GM13976 (cell line): ENCODE measurements at regions not wholly inside any gene's neighbourhood (a gene's known extent, or its start where the extent isn't known, plus 50 kb on each side); places are given as distances from the start of the nearest gene placed in this dataset.

Experiments
- DNase-seq: peaks from one replicate; pipeline ENCODE4 v3.0.0; 2012; ENCODE audit warnings: low spot score
- in situ Hi-C: fragments of 300-500 bp; cut with MboI; formaldehyde crosslinking; loops from one replicate; pipeline ENCODE4 v1.12.0; 2022; ENCODE audit warnings: low sequenced_read_pairs, mixed read lengths, inconsistent platforms; ENCODE audit not compliant: unreplicated experiment
- TF ChIP-seq, protein P1 (sequence below): IDR thresholded peaks from 2 replicates; pipeline ENCODE4 v1.5.1; 2012; ENCODE audit warnings: borderline replicate concordance, mild to moderate bottlenecking; ENCODE audit not compliant: insufficient read depth; ENCODE audit errors: extremely low read depth, missing control alignments, control extremely low read depth

DNA sequence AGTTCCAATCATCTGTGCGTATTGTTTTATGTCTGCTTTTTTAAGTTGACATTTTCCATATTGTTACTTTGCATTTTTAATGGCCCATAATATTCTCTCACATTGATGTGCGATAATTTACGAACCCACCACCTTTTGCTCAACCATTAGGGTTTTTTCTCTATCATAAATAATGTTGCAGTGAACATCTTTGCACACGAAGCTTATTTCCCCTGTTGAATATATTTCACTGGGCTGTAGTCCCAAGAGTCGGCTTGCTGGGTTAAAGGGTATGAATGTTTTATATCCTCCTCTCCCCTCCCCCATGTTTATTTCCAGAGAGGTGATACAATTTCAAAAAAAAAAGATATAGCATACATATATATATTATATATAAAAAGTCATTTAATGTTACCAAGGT is 272.7 kb upstream of the RGMA start:
- TF ChIP-seq, protein P1, sequence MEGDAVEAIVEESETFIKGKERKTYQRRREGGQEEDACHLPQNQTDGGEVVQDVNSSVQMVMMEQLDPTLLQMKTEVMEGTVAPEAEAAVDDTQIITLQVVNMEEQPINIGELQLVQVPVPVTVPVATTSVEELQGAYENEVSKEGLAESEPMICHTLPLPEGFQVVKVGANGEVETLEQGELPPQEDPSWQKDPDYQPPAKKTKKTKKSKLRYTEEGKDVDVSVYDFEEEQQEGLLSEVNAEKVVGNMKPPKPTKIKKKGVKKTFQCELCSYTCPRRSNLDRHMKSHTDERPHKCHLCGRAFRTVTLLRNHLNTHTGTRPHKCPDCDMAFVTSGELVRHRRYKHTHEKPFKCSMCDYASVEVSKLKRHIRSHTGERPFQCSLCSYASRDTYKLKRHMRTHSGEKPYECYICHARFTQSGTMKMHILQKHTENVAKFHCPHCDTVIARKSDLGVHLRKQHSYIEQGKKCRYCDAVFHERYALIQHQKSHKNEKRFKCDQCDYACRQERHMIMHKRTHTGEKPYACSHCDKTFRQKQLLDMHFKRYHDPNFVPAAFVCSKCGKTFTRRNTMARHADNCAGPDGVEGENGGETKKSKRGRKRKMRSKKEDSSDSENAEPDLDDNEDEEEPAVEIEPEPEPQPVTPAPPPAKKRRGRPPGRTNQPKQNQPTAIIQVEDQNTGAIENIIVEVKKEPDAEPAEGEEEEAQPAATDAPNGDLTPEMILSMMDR = no peak
- DNase-seq = no peak
- in situ Hi-C loops = no loop called here

DNA sequence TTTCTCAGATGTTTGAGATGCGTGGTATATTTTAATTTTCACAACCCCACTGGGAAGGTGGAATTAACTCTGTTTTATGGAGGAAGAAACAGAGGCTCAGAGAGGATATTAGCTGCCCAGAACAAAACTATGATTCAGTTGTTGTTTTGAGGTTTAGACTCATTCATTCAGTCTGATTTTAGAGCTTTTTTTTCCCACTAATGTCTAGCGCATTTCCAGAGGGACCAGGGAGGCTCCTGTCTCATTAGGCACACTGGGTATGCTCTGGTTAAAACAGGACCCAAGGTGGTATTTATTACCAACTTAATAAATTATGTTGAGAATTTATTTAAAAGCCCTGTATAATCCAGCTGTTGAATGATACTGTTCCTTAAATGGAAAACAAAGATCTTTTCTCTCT is 272.0 kb upstream of the RGMA start:
- TF ChIP-seq, protein P1 = no peak
- in situ Hi-C loops = no loop called here
- no peak for DNase-seq

DNA sequence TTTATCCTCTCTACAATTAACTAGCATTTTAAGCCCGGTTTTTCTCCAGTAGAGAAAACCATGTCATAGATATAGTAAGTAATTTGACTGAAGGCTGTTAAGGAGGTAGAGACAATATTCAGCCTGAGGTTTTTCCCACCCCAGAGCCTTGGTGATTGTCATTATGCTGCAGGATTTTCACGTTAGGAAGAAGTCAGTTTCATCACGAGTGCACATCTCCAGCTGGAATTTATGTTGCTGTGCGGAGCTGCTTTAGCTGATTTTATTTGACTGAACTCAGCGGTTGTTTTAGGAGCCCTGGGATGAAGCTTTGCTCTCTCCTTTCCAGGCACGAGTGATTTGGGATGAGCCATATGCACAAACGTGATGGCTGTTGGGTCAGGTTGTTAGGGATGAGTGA is 271.3 kb upstream of the RGMA start:
- in situ Hi-C loops = no loop called here
- TF ChIP-seq, protein P1 = no peak
- DNase-seq = no peak

DNA sequence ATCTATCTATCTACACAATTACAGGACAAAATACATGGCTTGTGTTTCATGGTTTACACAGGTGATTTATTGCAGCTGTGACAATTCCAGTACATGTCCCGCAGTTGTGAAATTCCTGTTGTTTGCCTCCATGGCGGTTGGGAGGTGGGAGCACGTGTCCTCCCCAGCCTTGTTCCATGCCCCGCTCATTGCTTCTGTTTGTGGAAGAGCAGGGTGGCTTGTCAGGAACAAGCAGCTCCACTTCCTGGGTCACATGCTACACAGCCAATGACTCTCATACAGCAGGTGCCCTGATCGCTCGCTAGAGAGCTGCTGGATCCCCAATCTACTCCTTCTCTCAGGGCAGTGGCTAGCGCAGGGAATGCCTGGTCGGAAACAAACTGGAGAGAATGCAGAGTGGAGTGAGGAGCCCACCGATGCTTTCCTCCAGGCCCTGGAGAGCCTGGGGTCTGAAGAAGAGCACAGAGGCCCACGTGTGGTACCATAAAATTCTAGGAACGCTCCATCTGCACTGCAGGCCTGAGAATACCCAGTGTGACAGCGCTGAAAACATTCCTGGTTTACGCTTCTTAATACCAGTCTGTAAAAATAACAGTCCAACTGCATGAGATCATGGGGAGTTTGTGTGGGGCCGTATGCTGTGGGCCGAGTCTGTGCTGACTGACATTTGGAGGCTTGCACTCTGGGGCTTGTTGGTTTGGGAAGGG is 270.6 kb upstream of the RGMA start:
- TF ChIP-seq, protein P1 = no peak
- in situ Hi-C loops = no loop called here
- no peak for DNase-seq

DNA sequence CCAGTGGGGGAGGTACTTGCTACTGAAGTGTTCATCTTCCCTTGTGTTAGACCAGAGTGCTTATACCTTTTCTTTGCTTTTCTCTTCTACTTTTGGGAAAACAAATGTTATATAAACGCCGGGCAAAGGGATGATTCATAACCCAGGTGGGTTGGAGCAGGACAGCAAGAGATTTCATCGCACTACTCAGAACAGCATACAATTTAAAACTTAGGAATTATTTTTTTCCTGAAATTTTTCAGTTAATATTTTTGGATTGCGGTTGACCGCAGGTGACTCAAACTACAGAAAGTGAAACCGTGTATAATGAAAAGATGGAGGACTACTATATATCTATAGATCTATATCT is 270.0 kb upstream of the RGMA start:
- DNase-seq = no peak
- TF ChIP-seq, protein P1 = no peak
- in situ Hi-C loops = no loop called here

DNA sequence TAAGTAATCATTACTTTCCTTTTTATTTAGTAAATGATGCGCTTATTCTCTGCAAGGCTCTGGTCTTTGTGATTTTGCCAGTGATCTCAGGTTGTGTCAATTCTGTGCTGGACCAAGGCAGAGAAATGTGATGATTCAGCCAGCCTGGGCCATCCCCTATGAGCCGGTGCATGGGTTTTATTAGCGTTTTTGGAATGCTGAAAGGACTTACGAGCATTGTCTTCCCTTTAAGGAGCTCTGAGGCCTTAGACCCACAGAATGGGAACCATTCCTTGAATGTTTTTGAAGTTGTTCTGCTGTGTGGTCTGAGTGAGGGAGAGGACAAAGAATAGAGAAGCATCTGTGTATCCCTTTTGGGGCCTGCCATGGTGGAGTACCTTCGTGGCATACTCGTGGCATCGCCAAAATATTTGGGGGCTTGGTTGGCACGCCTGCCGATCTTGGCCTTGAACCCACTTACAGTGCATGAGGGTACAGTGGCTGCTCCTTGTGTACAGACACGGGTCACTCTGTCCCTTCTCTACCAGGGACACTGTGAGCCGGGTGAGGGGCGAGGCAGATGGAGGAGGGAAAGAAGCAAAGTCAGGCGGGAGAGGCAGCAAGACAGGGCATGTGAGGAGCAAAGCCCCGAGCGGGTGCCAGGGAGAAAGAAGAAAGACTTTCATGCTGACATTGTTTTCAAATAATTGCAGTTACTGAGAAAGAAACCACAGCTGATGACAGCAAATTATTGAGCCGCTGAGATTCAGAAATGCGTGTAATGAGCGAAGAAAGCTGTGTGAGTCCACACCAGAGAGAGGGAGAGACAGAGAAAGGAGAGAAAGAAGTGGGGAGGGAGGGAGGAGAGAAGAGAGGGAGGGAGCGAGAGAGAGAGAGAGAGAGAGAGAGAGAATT is 269.4 kb upstream of the RGMA start:
- no peak for DNase-seq
- in situ Hi-C loops = no loop called here
- TF ChIP-seq, protein P1 = no peak
